ENCODE measurements at regions not wholly inside any gene's neighbourhood (a gene's known extent, or its start where the extent isn't known, plus 50 kb on each side); places are given as distances from the start of the nearest gene placed in this dataset.

DNA sequence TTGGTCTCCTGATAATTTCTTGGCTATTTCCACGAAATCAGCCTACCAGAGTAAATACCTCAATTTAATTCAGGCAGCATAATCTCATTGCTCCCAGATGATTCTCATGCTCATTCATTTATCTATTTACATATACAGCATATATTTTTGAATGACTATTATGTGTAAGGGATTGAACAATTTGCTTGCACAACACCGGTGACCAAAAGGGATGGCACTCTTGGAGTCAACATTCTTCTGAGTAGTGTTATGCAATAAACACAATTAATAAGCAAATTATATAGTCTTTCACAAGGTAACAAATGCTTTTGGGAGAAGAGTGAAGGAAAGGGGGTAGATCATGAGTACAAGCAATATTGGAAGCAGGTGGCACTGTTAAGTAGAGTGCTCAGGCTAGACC is 1015.3 kb downstream of the ARAP2 start:
- intact Hi-C loops (cut with DNase I), result no loop called here
- no peak for DNase-seq (ENCODE audit: low spot score)

DNA sequence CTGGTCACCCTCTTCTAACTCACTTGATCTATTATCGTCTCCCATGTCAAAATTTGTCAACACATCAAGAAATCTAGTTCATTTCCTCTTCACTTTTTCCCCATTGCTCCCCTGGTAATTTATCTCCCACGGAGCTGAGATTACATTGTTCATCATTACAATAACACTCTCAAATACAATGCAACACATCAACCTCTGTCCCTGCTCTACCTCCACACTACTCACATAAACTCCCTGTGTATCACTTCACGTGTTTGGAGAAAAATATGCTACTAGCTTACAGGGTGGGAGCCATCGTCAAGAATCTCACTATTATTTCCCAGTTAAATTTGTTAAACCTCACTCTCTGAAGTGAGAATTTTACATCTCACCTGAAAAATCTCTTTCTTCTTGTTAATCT is 1006.4 kb downstream of the ARAP2 start:
- DNase-seq (ENCODE audit: low spot score), result no peak
- intact Hi-C loops (cut with DNase I), result no loop called here

DNA sequence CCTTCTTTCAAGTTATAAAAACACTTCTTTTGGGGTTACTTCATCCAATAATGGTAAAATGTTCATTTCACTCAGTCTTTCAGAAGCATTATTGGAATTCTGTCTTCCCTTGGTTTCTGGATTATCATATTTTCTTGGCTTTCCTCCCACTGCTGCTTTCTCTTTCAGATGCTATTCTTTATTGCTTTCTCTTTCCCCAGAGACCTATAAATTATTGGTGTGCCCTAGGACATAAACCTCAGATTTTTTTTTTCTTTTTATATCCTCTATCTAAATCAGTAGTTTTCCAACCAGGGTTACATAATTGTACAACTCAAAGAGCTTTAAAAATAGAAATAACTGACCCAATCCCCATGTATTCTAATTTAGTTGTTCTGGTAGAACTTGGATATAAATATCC is 1005.5 kb downstream of the ARAP2 start:
- no peak for DNase-seq (ENCODE audit: low spot score)
- intact Hi-C loops (cut with DNase I), result no loop called here

DNA sequence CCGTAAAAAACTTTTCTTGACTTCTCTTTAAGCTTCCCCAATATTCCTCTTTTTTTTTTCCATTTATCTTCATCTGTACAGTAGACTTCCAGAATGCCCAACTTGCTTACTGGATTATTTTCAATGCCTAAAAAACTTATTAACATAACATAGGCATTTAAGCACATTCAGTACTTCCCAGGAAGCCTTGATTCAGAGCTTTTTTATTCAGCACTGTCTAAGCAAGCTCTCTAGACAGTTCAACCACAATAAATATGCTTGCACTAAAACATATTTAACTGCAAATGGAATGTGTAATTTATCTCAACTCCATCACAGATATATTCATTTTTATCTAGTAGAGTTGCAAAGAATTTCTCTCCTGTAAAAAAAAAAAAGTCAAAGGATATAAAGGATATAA is 997.8 kb downstream of the ARAP2 start:
- no peak for DNase-seq (ENCODE audit: low spot score)
- intact Hi-C loops (cut with DNase I), result no loop called here

DNA sequence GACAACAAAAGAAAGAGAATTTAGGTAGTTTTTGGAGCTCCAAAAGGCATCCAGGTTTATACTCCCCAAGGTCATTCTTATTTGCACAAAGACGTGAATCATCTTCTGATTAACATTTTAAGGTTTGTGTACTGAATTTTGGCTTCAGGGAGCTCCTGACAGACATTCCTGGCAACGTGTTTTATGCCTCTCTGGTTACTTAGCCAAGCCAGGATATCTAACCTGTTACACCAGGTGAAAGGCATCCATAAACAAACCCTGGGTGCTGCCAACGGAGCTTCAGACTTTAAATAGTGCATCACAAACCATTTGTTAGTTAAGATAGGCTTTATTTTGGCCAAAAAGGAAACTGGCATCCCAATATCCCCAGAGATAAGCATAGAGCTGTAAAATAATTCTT is 997.3 kb downstream of the ARAP2 start:
- no peak for DNase-seq (ENCODE audit: low spot score)
- intact Hi-C loops (cut with DNase I), result no loop called here

DNA sequence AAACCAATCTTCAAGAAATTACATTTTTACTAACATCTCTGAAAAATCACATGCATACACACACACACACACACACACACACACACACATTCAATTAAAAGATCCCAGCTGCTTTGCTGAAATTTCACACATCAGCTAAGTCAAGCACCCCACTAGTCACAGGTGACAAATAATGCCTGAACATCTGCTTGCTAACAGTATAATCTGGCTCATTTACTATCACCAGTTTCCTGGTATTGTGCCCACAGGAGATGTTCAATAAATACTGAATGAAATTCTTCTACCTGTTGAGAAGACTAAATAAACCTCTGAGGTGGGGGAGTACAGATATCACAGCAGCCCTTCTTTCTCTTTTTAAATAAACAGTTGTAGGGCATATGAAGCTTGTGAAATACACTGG is 994.0 kb downstream of the ARAP2 start:
- no peak for DNase-seq (ENCODE audit: low spot score)
- intact Hi-C loops (cut with DNase I), result no loop called here

DNA sequence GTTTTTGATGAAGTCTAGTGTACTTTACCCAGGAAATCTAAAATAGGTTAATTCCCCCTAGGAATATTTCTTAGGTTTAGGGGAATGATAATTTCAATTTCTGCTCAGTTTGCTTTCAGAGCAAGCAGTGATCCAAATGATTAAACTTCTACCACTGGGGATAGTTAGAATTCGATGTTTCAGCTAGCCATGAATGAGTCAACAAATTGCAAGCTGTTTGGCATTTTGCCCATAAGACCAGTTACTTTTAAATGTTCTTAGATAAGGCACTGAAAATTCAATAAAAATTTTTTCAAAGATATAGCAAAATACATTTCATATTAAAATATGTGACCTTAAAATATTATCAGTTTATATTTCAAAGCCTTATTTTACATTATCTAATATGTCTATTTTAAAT is 993.6 kb downstream of the ARAP2 start:
- DNase-seq (ENCODE audit: low spot score), result no peak
- intact Hi-C loops (cut with DNase I), result no loop called here

DNA sequence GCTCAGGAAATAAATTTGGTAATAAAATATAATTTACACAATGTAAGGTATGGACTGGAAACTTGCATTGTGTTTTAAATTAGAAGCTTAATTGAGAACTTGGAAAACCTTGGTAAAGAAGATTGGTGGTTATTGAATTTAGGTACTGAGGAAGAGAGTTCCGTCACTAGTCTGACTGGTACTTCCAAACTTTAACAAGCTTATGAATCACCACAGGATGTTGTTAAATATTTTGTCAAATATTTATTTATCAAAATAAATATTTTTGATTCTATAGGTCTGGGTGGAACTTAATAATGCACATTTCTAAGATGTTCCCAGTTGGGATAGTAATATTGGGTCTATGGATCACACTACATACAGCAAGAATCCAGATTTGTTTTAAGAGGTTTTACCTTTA is 992.2 kb downstream of the ARAP2 start:
- intact Hi-C loops (cut with DNase I), result no loop called here

DNA sequence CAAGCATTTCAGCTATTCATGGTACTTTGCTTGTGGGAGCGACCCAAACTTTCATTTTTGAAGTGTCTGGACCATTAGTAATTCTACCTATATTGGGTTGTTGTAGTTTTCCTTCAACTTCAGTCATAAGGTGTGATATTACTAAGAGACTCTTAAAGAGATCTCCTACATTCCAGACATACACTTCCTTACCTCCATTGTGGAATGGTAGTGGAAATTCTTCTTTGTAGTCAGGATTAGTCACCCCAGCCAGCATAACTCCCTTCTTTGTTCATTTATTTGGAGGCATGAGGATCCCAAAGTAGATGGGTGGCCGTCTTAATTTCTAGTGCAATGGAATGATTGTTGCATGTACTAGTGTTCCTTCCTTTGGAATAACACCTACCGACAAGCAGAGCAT is 991.4 kb downstream of the ARAP2 start:
- intact Hi-C loops (cut with DNase I), result no loop called here
- no peak for DNase-seq (ENCODE audit: low spot score)

More for the DNA sequence above, 992.2 kb downstream of the ARAP2 start:
- DNase-seq (ENCODE audit: low spot score), result no peak

DNA sequence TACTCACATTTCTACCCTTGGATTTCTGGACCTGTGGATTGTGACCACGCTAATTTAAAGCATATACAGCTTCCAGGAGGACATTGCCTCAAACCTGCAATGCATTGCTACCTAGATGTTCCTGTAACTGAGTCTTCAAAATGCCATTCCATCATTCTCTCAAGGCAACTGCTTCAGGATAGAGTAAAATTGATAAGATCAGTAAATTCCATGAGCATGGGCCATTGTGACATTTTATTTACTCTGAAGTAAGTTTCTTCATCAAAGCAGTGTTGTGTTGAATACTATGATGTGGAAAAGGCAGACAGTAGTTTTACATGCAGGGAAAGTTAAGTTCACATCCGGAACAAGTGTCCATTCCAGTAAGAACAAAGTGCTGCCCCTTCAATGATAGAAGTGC is 991.0 kb downstream of the ARAP2 start:
- DNase-seq (ENCODE audit: low spot score), result no peak
- intact Hi-C loops (cut with DNase I), result no loop called here

DNA sequence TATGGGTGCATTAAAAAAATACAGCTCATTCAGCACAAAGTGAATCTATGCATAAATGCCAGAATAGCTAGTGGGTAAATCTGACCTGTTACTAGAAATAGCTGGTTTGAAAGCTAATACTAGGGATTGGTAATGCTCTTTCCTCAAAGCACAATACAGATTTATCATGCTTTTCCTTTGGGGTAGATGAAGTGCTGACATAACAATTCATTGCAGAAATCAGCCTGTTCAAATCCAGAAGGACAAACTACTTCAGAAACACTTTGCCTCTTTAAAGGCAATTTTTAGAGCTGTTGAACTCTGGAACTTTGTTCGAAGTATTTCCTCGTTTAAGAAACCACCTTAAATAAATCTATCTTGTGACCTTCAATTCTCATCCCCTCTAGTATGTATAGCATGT is 957.9 kb downstream of the ARAP2 start:
- intact Hi-C loops (cut with DNase I), result no loop called here
- no peak for DNase-seq (ENCODE audit: low spot score)

DNA sequence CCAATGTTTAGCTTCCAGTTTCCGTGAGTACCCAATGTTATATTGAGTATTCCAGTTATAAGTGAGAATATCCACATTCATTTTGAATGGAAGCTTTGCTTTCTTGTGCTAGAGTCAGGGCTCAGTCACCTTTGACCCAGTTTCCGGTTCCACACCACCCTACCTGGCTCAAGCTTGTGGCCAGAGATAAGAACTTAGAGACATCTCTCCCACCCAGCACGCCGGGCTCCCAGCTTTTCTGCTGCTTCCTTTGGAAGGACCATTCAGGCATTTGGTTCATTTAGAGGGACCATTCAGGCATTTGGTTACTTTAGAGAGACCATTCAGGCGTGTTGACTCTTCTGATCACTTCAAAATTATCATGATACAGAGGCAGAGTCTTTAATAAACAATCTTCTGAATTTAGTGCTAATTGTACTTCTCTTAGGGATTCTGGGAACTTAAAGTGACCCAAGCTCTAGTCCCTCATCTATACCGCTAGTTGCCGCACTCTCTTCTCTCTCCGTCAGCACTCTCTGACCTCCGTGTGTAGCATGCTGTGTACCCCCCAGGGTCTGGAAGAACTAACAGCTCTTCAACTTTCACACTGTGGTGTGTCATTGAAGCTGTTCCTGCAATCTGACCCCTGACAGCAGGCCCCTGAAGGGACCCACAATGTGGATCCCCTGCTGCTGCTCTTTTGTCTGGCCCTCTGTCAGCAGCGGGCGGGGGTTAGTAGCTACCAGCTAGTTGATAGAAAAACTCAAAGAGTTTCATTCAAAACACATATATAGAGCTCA is 943.1 kb downstream of the ARAP2 start:
- no peak for DNase-seq (ENCODE audit: low spot score)
- intact Hi-C loops (cut with DNase I), result no loop called here

DNA sequence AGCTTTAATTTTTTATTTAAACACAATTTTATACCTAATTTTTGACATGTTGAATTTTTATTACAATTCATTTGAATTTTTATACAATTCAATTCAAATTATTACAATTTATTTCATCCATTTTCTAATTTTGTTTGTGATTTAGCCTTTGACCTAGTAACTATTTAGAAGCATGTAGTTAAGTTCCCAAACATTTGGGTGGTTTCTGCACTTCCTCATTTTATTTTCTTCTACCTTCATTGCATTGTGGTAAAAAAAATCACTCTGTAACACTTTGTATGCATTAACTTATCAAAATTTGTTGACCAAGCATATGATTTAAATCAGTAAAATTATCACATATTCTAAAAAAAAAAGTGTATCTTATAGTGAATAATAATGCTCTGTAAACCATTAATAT is 928.9 kb downstream of the ARAP2 start:
- intact Hi-C loops (cut with DNase I), result no loop called here
- no peak for DNase-seq (ENCODE audit: low spot score)

DNA sequence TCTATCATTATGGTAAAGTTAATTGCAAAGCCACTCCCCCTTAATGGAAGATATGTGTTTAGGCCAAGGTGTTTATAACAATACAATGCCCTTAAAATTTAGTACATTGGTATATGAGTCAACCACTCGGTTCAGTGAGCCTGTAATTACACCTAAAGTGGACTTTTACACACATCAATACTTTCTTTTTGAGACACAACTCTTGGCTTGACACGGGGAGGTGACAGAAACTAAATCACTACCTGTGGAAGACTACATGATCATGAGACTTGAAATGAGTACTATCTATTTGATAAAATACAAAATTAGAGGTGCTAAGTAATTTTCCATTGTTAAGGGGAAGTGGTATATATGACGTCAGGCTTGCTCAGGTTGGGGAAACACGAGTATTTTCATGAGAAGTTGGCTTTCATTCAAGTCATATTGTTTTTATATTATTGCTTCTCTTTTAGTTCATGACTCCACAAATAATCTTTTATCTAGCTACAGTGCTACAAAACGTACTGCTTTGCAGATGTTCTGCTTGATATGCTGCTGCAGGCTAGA is 918.3 kb downstream of the ARAP2 start:
- DNase-seq (ENCODE audit: low spot score), result no peak

DNA sequence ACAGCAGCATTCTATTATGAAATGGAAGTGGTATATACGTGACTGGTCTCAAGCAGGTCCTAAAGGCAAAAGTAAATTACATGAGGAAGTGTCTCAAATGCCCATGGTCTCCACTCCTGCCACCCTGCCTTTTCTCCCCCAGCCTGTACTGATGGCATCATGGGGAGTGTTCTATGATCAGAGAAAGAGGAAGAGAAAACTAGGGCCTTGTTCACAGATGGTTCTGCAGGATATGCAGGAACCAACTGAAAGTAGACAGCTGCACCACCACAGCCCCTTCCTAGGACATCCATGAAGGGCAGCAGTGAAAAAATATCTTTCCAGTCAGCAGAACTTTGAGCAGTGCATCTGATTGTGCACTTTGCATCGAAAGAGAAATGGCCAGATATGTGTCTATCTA is 901.5 kb downstream of the ARAP2 start:
- no peak for DNase-seq (ENCODE audit: low spot score)
- intact Hi-C loops (cut with DNase I), result no loop called here

More for the DNA sequence above, 918.3 kb downstream of the ARAP2 start:
- intact Hi-C loops (cut with DNase I), result no loop called here

DNA sequence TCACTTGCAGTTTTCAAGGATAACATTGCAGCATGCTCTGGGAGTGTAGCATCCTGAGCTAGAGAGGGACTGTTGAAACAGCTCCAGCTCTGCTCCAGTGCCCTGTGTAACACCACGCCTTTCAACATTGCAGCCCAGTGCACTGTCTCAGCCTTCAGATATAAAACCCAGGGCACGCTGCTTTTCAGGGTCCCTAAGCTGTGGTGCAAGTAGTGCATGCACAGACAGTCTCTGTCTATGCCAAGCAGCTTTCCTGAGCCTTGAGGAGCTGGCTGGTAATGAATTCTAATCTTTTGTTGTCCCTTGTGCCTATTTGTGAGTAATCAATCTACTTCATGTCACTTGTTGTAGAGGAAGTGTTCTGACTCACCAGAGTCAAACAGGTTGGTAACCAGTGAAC is 897.0 kb downstream of the ARAP2 start:
- intact Hi-C loops (cut with DNase I), result no loop called here

DNA sequence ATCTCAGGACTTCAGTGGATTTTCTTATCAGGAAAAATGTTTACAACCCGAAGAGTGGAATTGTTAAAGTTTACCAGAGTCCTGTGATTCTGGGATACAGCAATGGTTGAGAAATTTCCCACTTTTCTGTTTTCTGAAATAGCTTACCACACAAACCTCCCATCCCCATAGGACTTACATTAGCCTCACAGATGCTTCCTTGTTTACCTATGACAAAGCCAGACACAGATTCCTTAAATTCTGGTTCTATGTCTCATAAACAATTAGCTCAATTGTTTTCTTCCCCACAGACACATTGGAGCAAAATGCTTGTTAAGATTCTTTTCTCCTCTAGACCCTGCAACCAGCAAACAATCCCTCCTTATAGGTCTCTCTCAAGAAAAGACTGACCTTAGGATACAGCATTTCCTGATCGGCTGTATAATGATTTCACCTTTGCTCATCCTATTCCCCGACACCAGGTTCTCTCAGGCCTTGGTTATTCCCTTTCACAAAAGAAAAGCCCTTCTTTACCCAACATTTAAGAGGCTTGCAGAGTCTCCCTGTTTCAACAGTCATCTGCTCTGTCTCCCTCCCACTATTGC is 886.2 kb downstream of the ARAP2 start:
- intact Hi-C loops (cut with DNase I), result no loop called here

More for the DNA sequence above, 897.0 kb downstream of the ARAP2 start:
- no peak for DNase-seq (ENCODE audit: low spot score)

DNA sequence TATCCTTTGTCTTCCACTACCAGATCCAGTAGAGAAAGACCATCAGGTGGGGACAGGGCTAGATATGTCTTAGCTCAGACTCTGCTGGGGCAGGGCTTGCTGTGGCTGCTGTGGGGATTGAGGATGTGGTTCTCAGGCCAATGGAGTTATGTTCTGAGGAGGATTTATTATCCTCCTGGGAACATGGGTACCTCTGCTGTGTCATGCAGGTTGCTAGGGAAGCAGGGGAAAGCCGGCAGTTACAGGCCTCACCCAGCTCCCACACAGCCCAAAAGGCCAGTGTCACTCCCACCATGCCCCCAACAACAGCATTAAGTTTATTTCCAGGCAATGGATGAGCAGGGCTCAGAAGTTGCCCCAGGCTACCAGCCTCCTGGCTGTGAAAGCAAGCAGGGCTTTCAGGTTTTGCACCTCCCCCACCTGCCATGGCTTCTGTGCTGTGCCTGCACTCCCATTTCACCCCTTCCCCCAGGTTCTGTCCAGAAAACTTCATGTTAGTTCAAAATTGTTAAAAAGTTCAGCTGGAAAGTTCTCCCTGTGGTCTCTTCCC is 879.9 kb downstream of the ARAP2 start:
- no peak for DNase-seq (ENCODE audit: low spot score)
- intact Hi-C loops (cut with DNase I), result no loop called here

More for the DNA sequence above, 886.2 kb downstream of the ARAP2 start:
- no peak for DNase-seq (ENCODE audit: low spot score)

DNA sequence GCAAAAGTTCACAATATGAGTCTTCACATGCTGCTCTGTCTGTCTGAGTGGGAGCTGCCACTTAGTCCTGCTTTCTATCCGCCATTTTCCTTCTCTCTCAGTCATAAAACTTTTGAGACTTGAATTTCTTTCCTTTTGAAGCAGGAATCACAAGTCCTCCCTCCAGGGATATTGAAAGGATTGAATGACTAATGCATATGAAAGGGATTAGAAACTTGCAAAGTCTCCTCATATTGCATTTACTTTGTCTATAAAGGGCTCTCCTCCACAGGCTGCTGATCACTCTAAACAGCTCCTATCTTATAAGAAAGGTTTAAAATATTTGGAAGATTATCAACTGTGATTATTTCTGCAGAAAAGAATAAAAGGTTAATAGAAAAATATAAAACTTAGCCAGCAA is 879.1 kb downstream of the ARAP2 start:
- no peak for DNase-seq (ENCODE audit: low spot score)
- intact Hi-C loops (cut with DNase I), result no loop called here

DNA sequence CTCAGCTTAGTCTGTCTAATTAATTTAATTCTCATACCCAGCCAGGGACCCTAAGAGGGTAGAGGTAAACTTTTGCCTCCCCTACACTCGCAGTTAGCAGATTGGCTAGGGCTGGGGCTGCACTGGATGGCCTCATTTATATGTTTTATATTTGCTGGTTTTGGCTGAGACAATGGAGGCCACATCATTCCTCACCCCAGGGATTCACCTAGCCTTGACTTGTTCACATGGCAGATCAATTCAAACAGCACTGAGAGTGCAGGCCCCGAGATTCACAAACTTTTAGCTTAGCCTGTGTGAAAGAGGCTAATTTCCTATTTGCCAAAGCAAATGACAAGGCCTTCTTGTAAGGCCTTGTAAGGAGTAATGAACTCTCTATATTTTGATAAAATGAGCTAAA is 844.4 kb downstream of the ARAP2 start:
- intact Hi-C loops (cut with DNase I), result no loop called here
- no peak for DNase-seq (ENCODE audit: low spot score)

DNA sequence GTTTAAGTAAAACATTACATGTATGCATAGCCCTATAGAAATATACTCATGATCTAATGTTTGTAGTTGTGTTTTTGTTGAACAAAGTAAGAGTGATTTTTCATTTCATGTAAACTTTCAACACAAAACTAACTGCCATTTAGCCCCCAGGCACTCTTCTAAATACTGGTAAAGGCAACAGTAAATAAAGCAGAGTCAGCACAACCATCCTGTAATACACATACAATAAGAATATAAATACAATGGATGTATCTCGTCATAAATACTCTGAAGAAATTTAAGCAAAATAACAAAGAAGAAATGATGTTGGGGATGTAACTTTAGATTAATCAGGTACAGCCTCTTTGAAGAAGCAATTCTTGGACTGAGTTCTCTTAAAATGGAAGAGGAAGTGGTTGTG is 821.2 kb downstream of the ARAP2 start:
- no peak for DNase-seq (ENCODE audit: low spot score)
- intact Hi-C loops (cut with DNase I), result no loop called here

All from cardiac septum (tissue), 1 donor.